Transverse colon (tissue), 4 donors: ENCODE measurements at regions not wholly inside any gene's neighbourhood (a gene's known extent, or its start where the extent isn't known, plus 50 kb on each side); places are given as distances from the start of the nearest gene placed in this dataset.

Experiments used
- DNase-seq: peaks from one replicate; pipeline ENCODE4 v3.0.0-alpha.2; 2019
- H3K27ac ChIP-seq, 4 donors: fragments of 200-600 bp; sonication (generic); 2 replicates each; pipeline ENCODE4 v1.5.1; 2016 to 2018; ENCODE audit warnings: inconsistent platforms in 4 of 4
- H3K27me3 ChIP-seq: fragments of 200-600 bp; sonication (generic); 2 replicates; pipeline ENCODE4 v1.5.1; 2017; ENCODE audit warnings: inconsistent platforms
- H3K36me3 ChIP-seq, 4 donors: fragments of 200-600 bp; sonication (generic); 2 replicates each; pipeline ENCODE4 v1.5.1; 2017 to 2019; ENCODE audit warnings: inconsistent platforms in 4 of 4
- H3K4me1 ChIP-seq, 4 donors: fragments of 200-600 bp; sonication (generic); 2 replicates each; pipeline ENCODE4 v1.5.1; 2017 to 2020; ENCODE audit warnings: inconsistent platforms in 4 of 4
- H3K4me3 ChIP-seq, 4 donors: fragments of 200-600 bp; sonication (generic); 1 replicate in 1 of 4; 2 replicates in 3 of 4; pipeline versions ENCODE4 v1.5.1 to v1.6.1; 2017 to 2019; ENCODE audit warnings: inconsistent platforms in 4 of 4
- H3K9me3 ChIP-seq, 2 donors: fragments of 200-600 bp; sonication (generic); 2 replicates each; pipeline ENCODE4 v1.5.1; 2017 to 2019; ENCODE audit warnings: inconsistent platforms in 2 of 2
- CTCF ChIP-seq, 5 experiments: fragments of 200-600 bp in 3 of 5; fragments of 450-650 bp in 2 of 5; sonication (generic) in 3 of 5; IDR thresholded peaks; 1 replicate in 2 of 5; 2 replicates in 3 of 5; pipeline ENCODE4 v1.5.1; 2016 to 2017; ENCODE audit warnings: antibody characterized with exemption in 5 of 5, inconsistent platforms in 3 of 5, mild to moderate bottlenecking in 2 of 5, moderate library complexity in 1 of 5
- EP300 ChIP-seq: sonication (generic); formaldehyde crosslinking; IDR thresholded peaks from one replicate; pipeline ENCODE4 v1.6.1; 2017; ENCODE audit warnings: antibody characterized with exemption, low read depth
- POLR2A ChIP-seq: fragments of 450-650 bp; IDR thresholded peaks from one replicate; pipeline ENCODE4 v1.6.1; 2016; ENCODE audit warnings: antibody characterized with exemption, mild to moderate bottlenecking, moderate library complexity
- POLR2AphosphoS5 ChIP-seq, 3 donors: sonication (generic); formaldehyde crosslinking; IDR thresholded peaks; one replicate each; pipeline ENCODE4 v1.6.1; 2016; ENCODE audit warnings: antibody characterized with exemption in 3 of 3
- WGBS, 2 donors: methylation state at CpG; one replicate each; pipeline ENCODE4 v1.1.5; 2018; ENCODE audit warnings: low coverage in 1 of 2; 5-methylcytosine and 5-hydroxymethylcytosine counted together
- in situ Hi-C, 4 donors: fragments of 200-750 bp; cut with MboI; loops; one replicate each; pipeline versions ENCODE4 v1.15.0 to v1.15.1; 2017; ENCODE audit warnings: low sequenced_read_pairs in 3 of 4, low pct_ligation_motif_present in 1 of 4, low pct_unique_long_range_greater_than_20kb in 1 of 4
- intact Hi-C: fragments of 100-400 bp; cut with DNase I; formaldehyde crosslinking; loops from one replicate; pipeline ENCODE4 v1.15.1; 2023; ENCODE audit warnings: low total_unique reads

- Histone ChIP-seq H3K4me3 (no peak overlapping the region), H3K36me3 (no peaks in the 10 kb centered on the region), H3K9me3 (no peaks in the 10 kb centered on the region), H3K4me1 (no peaks in the 10 kb centered on the region), H3K27ac (no peak overlapping the region), H3K27me3 (no peaks in the 10 kb centered on the region)
- no peak for DNase-seq
- no peak for TF ChIP-seq CTCF (IDR thresholded peaks at IDR 0.05)
- intact Hi-C loops: no loop called here
- WGBS, 2 donors: no CpG with 5 or more reads among the region's 1 CpG
- in situ Hi-C loops: no loop called here
Observed at GRCh38 chr9:26394025-26394424, 498.6 kb downstream of the CAAP1 start.

- H3K9me3 ChIP-seq: no peaks in the 10 kb centered on the region
- in situ Hi-C loops: no loop called here
- H3K4me1 ChIP-seq: no peaks in the 10 kb centered on the region
- H3K4me3 ChIP-seq: no peak overlapping the region
- no peak for DNase-seq
- intact Hi-C loops: no loop called here
- H3K27me3 ChIP-seq: no peaks in the 10 kb centered on the region
- no peaks in the 10 kb centered on the region for H3K36me3 ChIP-seq
- no peak overlapping the region for H3K27ac ChIP-seq
- TF ChIP-seq POLR2AphosphoS5 (IDR thresholded peaks at IDR 0.05): no peak
- TF ChIP-seq EP300: no peak
- TF ChIP-seq POLR2A: no peak
- TF ChIP-seq CTCF (IDR thresholded peaks at IDR 0.05): no peak
Observed at GRCh38 chr9:26392639-26393038, 500.0 kb downstream of the CAAP1 start.

GRCh38 chr9:26391036-26391435, 501.6 kb downstream of the CAAP1 start:
- no peak overlapping the region for H3K27ac ChIP-seq
- no peak overlapping the region for H3K4me3 ChIP-seq
- DNase-seq: no peak
- intact Hi-C loops (no loop called here), in situ Hi-C loops (no loop called here)
- H3K27me3 ChIP-seq: no peaks in the 10 kb centered on the region
- WGBS, 2 donors: 64 to 75% methylated on average over 4 of the region's 4 CpGs
- no peak for TF ChIP-seq CTCF (IDR thresholded peaks at IDR 0.05)
- no peak for TF ChIP-seq POLR2A
- TF ChIP-seq POLR2AphosphoS5 (IDR thresholded peaks at IDR 0.05): no peak
- no peak for TF ChIP-seq EP300
- H3K4me1 ChIP-seq: no peaks in the 10 kb centered on the region
- no peaks in the 10 kb centered on the region for H3K9me3 ChIP-seq
- H3K36me3 ChIP-seq: no peaks in the 10 kb centered on the region

GRCh38 chr9:26375448-26375847, 517.2 kb downstream of the CAAP1 start:
- Histone ChIP-seq H3K4me1 (no peaks in the 10 kb centered on the region), H3K4me3 (no peak overlapping the region), H3K9me3 (no peaks in the 10 kb centered on the region), H3K36me3 (no peaks in the 10 kb centered on the region), H3K27ac (no peak overlapping the region), H3K27me3 (no peaks in the 10 kb centered on the region)
- DNase-seq: no peak
- in situ Hi-C loops: no loop called here
- TF ChIP-seq CTCF (IDR thresholded peaks at IDR 0.05): no peak
- no peak for TF ChIP-seq POLR2A
- TF ChIP-seq POLR2AphosphoS5 (IDR thresholded peaks at IDR 0.05): no peak
- no peak for TF ChIP-seq EP300
- intact Hi-C loops: no loop called here
- 77 to 87% methylated on average over 2 of the region's 2 CpGs for WGBS, 2 donors
